ENCODE measurements at regions not wholly inside any gene's neighbourhood (a gene's known extent, or its start where the extent isn't known, plus 50 kb on each side); places are given as distances from the start of the nearest gene placed in this dataset.

GRCh38 chr7:11923376-11923930, 91.5 kb upstream of the THSD7A start:
- H3K27ac ChIP-seq (ENCODE audit: extremely low read depth, low read depth, low read length): no peak overlapping the region
- ChIA-PET POLR2A (no interaction called here), CTCF (no interaction called here)
- no peaks in the 10 kb centered on the region for H3K36me3 ChIP-seq (ENCODE audit: control insufficient read depth in 2 of 2, insufficient read depth in 1 of 2, low read length in 2 of 2)
- no peaks in the 10 kb centered on the region for H3K9me3 ChIP-seq (ENCODE audit: control insufficient read depth, insufficient read depth, low read depth, low read length)
- H3K4me3 ChIP-seq (ENCODE audit: low read depth, low read length): no peak overlapping the region
- H3K4me1 ChIP-seq (ENCODE audit: control insufficient read depth, insufficient read depth, low read length): no peaks in the 10 kb centered on the region
- TF ChIP-seq ZNF600 (tag by site-specific recombination; IDR thresholded peaks at IDR 0.05) (no peak), WT1 (tag by site-specific recombination; IDR thresholded peaks at IDR 0.05) (no peak), ZNF2 (tag by site-specific recombination; IDR thresholded peaks at IDR 0.05) (no peak), TRIM28 (IDR thresholded peaks at IDR 0.05; ENCODE audit: borderline replicate concordance, low read length) (no peak)

- ChIA-PET CTCF (no interaction called here), POLR2A (no interaction called here)
- H3K4me1 ChIP-seq (ENCODE audit: control insufficient read depth, insufficient read depth, low read length): no peaks in the 10 kb centered on the region
- no peaks in the 10 kb centered on the region for H3K9me3 ChIP-seq (ENCODE audit: control insufficient read depth, insufficient read depth, low read depth, low read length)
- H3K27ac ChIP-seq (ENCODE audit: extremely low read depth, low read depth, low read length): no peak overlapping the region
- H3K4me3 ChIP-seq (ENCODE audit: low read depth, low read length): no peak overlapping the region
- no peaks in the 10 kb centered on the region for H3K36me3 ChIP-seq (ENCODE audit: control insufficient read depth in 2 of 2, insufficient read depth in 1 of 2, low read length in 2 of 2)
- no peak for TF ChIP-seq TRIM28 (IDR thresholded peaks at IDR 0.05; ENCODE audit: borderline replicate concordance, low read length)
- TF ChIP-seq PBX3 (CRISPR knock-in tag; IDR thresholded peaks at IDR 0.05): no peak
- no peak for TF ChIP-seq ZBTB49 (tag by site-specific recombination; IDR thresholded peaks at IDR 0.05; ENCODE audit: low read depth)
These were observed 99.3 kb upstream of the THSD7A start for GRCh38 chr7:11931307-11931706.

GRCh38 chr7:11934796-11935195, 102.8 kb upstream of the THSD7A start:
- POLR2A ChIA-PET: no interaction called here
- Histone ChIP-seq H3K36me3 (ENCODE audit: control insufficient read depth in 2 of 2, insufficient read depth in 1 of 2, low read length in 2 of 2) (no peaks in the 10 kb centered on the region), H3K4me3 (ENCODE audit: low read depth, low read length) (no peak overlapping the region), H3K27ac (ENCODE audit: extremely low read depth, low read depth, low read length) (no peak overlapping the region), H3K4me1 (ENCODE audit: control insufficient read depth, insufficient read depth, low read length) (no peaks in the 10 kb centered on the region), H3K9me3 (ENCODE audit: control insufficient read depth, insufficient read depth, low read depth, low read length) (no peaks in the 10 kb centered on the region)
- CTCF ChIA-PET: no interaction called here
- no peak for TF ChIP-seq ZBTB48 (tag by site-specific recombination; IDR thresholded peaks at IDR 0.05)
- no peak for TF ChIP-seq ZNF2 (tag by site-specific recombination; IDR thresholded peaks at IDR 0.05)
- no peak for TF ChIP-seq ZNF148 (tag by site-specific recombination; IDR thresholded peaks at IDR 0.05; ENCODE audit: borderline replicate concordance)
- TF ChIP-seq ZNF292 (tag by site-specific recombination; IDR thresholded peaks at IDR 0.05; ENCODE audit: borderline replicate concordance, low read depth): no peak
- TF ChIP-seq CTCF (tag by site-specific recombination; IDR thresholded peaks at IDR 0.05): no peak
- no peak for TF ChIP-seq ZNF670 (tag by site-specific recombination; IDR thresholded peaks at IDR 0.05; ENCODE audit: low read depth)
- TF ChIP-seq ZBTB17 (tag by site-specific recombination; IDR thresholded peaks at IDR 0.05): no peak
- TF ChIP-seq ZNF202 (tag by site-specific recombination; IDR thresholded peaks at IDR 0.05; ENCODE audit: borderline replicate concordance): no peak
- no peak for TF ChIP-seq ZNF311 (tag by site-specific recombination; IDR thresholded peaks at IDR 0.05; ENCODE audit: borderline replicate concordance)
- TF ChIP-seq SALL2 (tag by site-specific recombination; IDR thresholded peaks at IDR 0.05; ENCODE audit: borderline replicate concordance): no peak

Data from HEK293 (cell line).